ENCODE measurements at regions not wholly inside any gene's neighbourhood (a gene's known extent, or its start where the extent isn't known, plus 50 kb on each side); places are given as distances from the start of the nearest gene placed in this dataset.

GRCh38 chr17:71919186-71919585, 201.6 kb upstream of the SOX9 start:
- peak; percentile 9 for DNase-seq (ENCODE audit: low read depth)

GRCh38 chr17:71919896-71920295, 200.9 kb upstream of the SOX9 start:
- DNase-seq (ENCODE audit: low read depth): no peak

GRCh38 chr17:71921796-71922195, 199.0 kb upstream of the SOX9 start:
- DNase-seq (ENCODE audit: low read depth): no peak

GRCh38 chr17:71922439-71922838, 198.4 kb upstream of the SOX9 start:
- DNase-seq (ENCODE audit: low read depth): no peak

- no peak for DNase-seq (ENCODE audit: low read depth)
Measured at GRCh38 chr17:71926746-71927398, 193.9 kb upstream of the SOX9 start.

GRCh38 chr17:71933306-71933705, 187.5 kb upstream of the SOX9 start:
- no peak for DNase-seq (ENCODE audit: low read depth)

GRCh38 chr17:71934520-71934919, 186.3 kb upstream of the SOX9 start:
- no peak for DNase-seq (ENCODE audit: low read depth)

GRCh38 chr17:71935341-71935740, 185.5 kb upstream of the SOX9 start:
- no peak for DNase-seq (ENCODE audit: low read depth)

- DNase-seq (ENCODE audit: low read depth): no peak
Measured at GRCh38 chr17:71936977-71937376, 183.8 kb upstream of the SOX9 start.

- DNase-seq (ENCODE audit: low read depth): no peak
Measured at GRCh38 chr17:71937914-71938313, 182.9 kb upstream of the SOX9 start.

GRCh38 chr17:71938340-71939010, 182.3 kb upstream of the SOX9 start:
- no peak for DNase-seq (ENCODE audit: low read depth)

GRCh38 chr17:71941920-71942319, 178.9 kb upstream of the SOX9 start:
- no peak for DNase-seq (ENCODE audit: low read depth)

GRCh38 chr17:71942626-71943025, 178.2 kb upstream of the SOX9 start:
- no peak for DNase-seq (ENCODE audit: low read depth)

- no peak for DNase-seq (ENCODE audit: low read depth)
Measured at GRCh38 chr17:71948703-71949422, 172.0 kb upstream of the SOX9 start.

GRCh38 chr17:71959154-71959553, 161.7 kb upstream of the SOX9 start:
- no peak for DNase-seq (ENCODE audit: low read depth)

- no peak for DNase-seq (ENCODE audit: low read depth)
Measured at GRCh38 chr17:71963351-71963750, 157.5 kb upstream of the SOX9 start.

- no peak for DNase-seq (ENCODE audit: low read depth)
Measured at GRCh38 chr17:71963791-71964190, 157.0 kb upstream of the SOX9 start.

- DNase-seq (ENCODE audit: low read depth): no peak
Measured at GRCh38 chr17:71964559-71964958, 156.3 kb upstream of the SOX9 start.

- no peak for DNase-seq (ENCODE audit: low read depth)
Measured at GRCh38 chr17:71966055-71966454, 154.8 kb upstream of the SOX9 start.

- DNase-seq (ENCODE audit: low read depth): no peak
Measured at GRCh38 chr17:71966459-71967313, 154.1 kb upstream of the SOX9 start.

GRCh38 chr17:71969500-71969899, 151.3 kb upstream of the SOX9 start:
- DNase-seq (ENCODE audit: low read depth): no peak

- DNase-seq (ENCODE audit: low read depth): no peak
Measured at GRCh38 chr17:71970312-71970711, 150.5 kb upstream of the SOX9 start.
